Uterus (tissue), 2 donors: ENCODE measurements at regions not wholly inside any gene's neighbourhood (a gene's known extent, or its start where the extent isn't known, plus 50 kb on each side); places are given as distances from the start of the nearest gene placed in this dataset.

Experiments
- POLR2A ChIP-seq, 2 donors: fragments of 450-650 bp; IDR thresholded peaks; one replicate each; pipeline ENCODE4 v1.6.1; 2016; ENCODE audit warnings: antibody characterized with exemption in 2 of 2, mild to moderate bottlenecking in 1 of 2, moderate library complexity in 1 of 2
- TF ChIP-seq, protein P1 (sequence below), 4 experiments: fragments of 200-600 bp in 2 of 4; fragments of 450-650 bp in 2 of 4; sonication (generic) in 2 of 4; IDR thresholded peaks; one replicate each; pipeline ENCODE4 v1.5.1; 2016 to 2019; ENCODE audit warnings: antibody characterized with exemption in 4 of 4, mild to moderate bottlenecking in 2 of 4, moderate library complexity in 1 of 4

- TF ChIP-seq, protein P1, sequence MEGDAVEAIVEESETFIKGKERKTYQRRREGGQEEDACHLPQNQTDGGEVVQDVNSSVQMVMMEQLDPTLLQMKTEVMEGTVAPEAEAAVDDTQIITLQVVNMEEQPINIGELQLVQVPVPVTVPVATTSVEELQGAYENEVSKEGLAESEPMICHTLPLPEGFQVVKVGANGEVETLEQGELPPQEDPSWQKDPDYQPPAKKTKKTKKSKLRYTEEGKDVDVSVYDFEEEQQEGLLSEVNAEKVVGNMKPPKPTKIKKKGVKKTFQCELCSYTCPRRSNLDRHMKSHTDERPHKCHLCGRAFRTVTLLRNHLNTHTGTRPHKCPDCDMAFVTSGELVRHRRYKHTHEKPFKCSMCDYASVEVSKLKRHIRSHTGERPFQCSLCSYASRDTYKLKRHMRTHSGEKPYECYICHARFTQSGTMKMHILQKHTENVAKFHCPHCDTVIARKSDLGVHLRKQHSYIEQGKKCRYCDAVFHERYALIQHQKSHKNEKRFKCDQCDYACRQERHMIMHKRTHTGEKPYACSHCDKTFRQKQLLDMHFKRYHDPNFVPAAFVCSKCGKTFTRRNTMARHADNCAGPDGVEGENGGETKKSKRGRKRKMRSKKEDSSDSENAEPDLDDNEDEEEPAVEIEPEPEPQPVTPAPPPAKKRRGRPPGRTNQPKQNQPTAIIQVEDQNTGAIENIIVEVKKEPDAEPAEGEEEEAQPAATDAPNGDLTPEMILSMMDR (IDR thresholded peaks at IDR 0.05), result no peak
- no peak for TF ChIP-seq POLR2A (IDR thresholded peaks at IDR 0.05)
Measured at GRCh38 chrX:42941671-42942070, 163.7 kb upstream of the PPP1R2C start.
